Natural killer cell (primary cell): ENCODE measurements at regions not wholly inside any gene's neighbourhood (a gene's known extent, or its start where the extent isn't known, plus 50 kb on each side); places are given as distances from the start of the nearest gene placed in this dataset.

ENCODE experiments used
- ATAC-seq, 3 donors: fragments of 150-1000 bp in 2 of 3; fragments of 200-7000 bp in 1 of 3; cut with Tn5 transposase; 1 replicate in 1 of 3; 2 replicates in 2 of 3; pipeline ENCODE4 v1.10.0; 2021; ENCODE audit warnings: mild to moderate bottlenecking in 2 of 3, moderate library complexity in 2 of 3
- DNase-seq, 2 donors: peaks; one replicate each; pipeline versions ENCODE4 v3.0.0 to v3.0.0-alpha.2; 2013 to 2021; ENCODE audit warnings: mixed read lengths in 1 of 2
- H3K27ac ChIP-seq: one replicate; pipeline ENCODE4 v1.5.1; 2013; ENCODE audit warnings: mild to moderate bottlenecking, low read length
- H3K27me3 ChIP-seq: one replicate; pipeline ENCODE4 v1.6.1; 2013; ENCODE audit warnings: low read length; ENCODE audit not compliant: control insufficient read depth, insufficient read depth
- H3K36me3 ChIP-seq: one replicate; pipeline ENCODE4 v1.6.1; 2013; ENCODE audit warnings: low read length; ENCODE audit not compliant: control insufficient read depth, insufficient read depth
- H3K4me1 ChIP-seq: one replicate; pipeline ENCODE4 v1.6.1; 2013; ENCODE audit warnings: low read length; ENCODE audit not compliant: control insufficient read depth, insufficient read depth
- H3K4me3 ChIP-seq: one replicate; pipeline ENCODE4 v1.5.1; 2013; ENCODE audit warnings: low read length
- H3K9me3 ChIP-seq: one replicate; pipeline ENCODE4 v1.6.1; 2013; ENCODE audit warnings: low read length; ENCODE audit not compliant: control insufficient read depth, insufficient read depth
- H3K27ac Mint-ChIP-seq, 2 donors: one replicate each; pipeline ENCODE4 v1.8.0; 2022; ENCODE audit warnings: mild to moderate bottlenecking in 2 of 2, mixed read lengths in 2 of 2, moderate library complexity in 1 of 2
- H3K27me3 Mint-ChIP-seq, 2 donors: one replicate each; pipeline ENCODE4 v1.8.0; 2022; ENCODE audit warnings: low read depth in 2 of 2, mixed read lengths in 2 of 2
- H3K36me3 Mint-ChIP-seq: one replicate; pipeline ENCODE4 v1.8.0; 2022; ENCODE audit warnings: mixed read lengths
- H3K4me1 Mint-ChIP-seq, 2 donors: one replicate each; pipeline ENCODE4 v1.8.0; 2022; ENCODE audit warnings: mixed read lengths in 2 of 2
- H3K4me3 Mint-ChIP-seq: one replicate; pipeline ENCODE4 v1.8.0; 2022; ENCODE audit warnings: mild to moderate bottlenecking, moderate library complexity, mixed read lengths
- H3K9me3 Mint-ChIP-seq, 2 donors: one replicate each; pipeline ENCODE4 v1.8.0; 2022; ENCODE audit warnings: mixed read lengths in 2 of 2
- WGBS: methylation state at CpG from one replicate; pipeline ENCODE4 v1.1.7; 2013; ENCODE audit warnings: missing lambda C conversion rate; ENCODE audit not compliant: insufficient coverage; 5-methylcytosine and 5-hydroxymethylcytosine counted together
- intact Hi-C: fragments of 100-400 bp; cut with micrococcal nuclease; formaldehyde crosslinking; loops from one replicate; pipeline ENCODE4 v1.14.2; 2022
- TF ChIP-seq, protein P1 (sequence below): fragments of 200-600 bp; IDR thresholded peaks from one replicate; pipeline ENCODE4 v1.8.0; 2022; ENCODE audit warnings: antibody characterized with exemption

DNA sequence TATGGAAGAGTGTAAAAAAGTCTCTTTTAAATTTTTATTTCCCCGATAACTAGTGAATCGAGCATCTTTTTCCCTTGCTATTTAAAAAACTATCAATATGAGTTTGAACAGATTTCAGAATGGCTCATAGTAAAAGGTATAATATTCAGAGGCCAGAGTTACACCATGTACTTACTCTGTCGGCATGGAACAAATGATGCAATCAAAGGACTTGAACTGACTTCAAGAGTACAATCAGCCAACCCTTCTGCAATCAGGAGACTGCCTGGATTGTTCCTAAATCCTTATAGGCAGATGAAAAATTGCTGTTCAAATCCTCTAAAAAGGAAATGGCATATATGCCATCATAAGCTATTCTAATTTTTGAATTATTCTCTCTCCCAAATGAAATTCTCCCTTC, 273.3 kb downstream of the SH2D1A start:
- Histone ChIP-seq H3K4me1 (no peaks in the 10 kb centered on the region), H3K27me3 (no peaks in the 10 kb centered on the region), H3K27ac (no peak overlapping the region), H3K4me3 (no peak overlapping the region), H3K9me3 (no peaks in the 10 kb centered on the region), H3K36me3 (no peaks in the 10 kb centered on the region)
- Mint-ChIP-seq H3K27ac (no peak overlapping the region), H3K27me3 (no peaks in the 10 kb centered on the region), H3K36me3 (no peaks in the 10 kb centered on the region), H3K4me3 (no peak overlapping the region), H3K9me3 (no peaks in the 10 kb centered on the region), H3K4me1 (peaks cover 0 to 5% of the 10 kb centered on the region in 2 donors)
- DNase-seq (no peak), ATAC-seq (no peak)
- WGBS, result 67% methylated on average over 1 of the region's 3 CpGs
- TF ChIP-seq, protein P1, sequence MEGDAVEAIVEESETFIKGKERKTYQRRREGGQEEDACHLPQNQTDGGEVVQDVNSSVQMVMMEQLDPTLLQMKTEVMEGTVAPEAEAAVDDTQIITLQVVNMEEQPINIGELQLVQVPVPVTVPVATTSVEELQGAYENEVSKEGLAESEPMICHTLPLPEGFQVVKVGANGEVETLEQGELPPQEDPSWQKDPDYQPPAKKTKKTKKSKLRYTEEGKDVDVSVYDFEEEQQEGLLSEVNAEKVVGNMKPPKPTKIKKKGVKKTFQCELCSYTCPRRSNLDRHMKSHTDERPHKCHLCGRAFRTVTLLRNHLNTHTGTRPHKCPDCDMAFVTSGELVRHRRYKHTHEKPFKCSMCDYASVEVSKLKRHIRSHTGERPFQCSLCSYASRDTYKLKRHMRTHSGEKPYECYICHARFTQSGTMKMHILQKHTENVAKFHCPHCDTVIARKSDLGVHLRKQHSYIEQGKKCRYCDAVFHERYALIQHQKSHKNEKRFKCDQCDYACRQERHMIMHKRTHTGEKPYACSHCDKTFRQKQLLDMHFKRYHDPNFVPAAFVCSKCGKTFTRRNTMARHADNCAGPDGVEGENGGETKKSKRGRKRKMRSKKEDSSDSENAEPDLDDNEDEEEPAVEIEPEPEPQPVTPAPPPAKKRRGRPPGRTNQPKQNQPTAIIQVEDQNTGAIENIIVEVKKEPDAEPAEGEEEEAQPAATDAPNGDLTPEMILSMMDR, result no peak
- intact Hi-C loops, result no loop called here

DNA sequence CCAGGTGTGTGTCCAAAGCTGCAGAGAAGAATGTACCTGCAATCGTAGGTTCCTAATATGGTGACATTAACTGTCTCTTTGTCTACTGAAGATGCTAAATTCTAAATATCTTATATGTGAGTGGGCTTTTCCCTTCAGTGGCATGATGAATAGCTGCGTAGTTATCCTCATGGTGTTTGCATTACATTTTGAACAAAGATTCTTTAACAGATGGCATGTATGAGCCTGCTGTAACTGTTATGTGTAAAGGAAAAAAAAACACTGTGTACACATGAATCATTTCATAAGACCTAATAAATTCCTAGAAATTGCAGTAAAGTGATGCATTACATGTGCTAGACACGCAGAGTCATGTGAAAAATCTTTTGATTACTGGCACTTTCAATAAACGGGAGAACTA, 288.0 kb downstream of the SH2D1A start:
- no peaks in the 10 kb centered on the region for H3K4me1 Mint-ChIP-seq
- no peaks in the 10 kb centered on the region for H3K9me3 Mint-ChIP-seq
- no peaks in the 10 kb centered on the region for H3K36me3 ChIP-seq
- no peak overlapping the region for H3K4me3 ChIP-seq
- no peaks in the 10 kb centered on the region for H3K9me3 ChIP-seq
- no peaks in the 10 kb centered on the region for H3K27me3 ChIP-seq
- no peaks in the 10 kb centered on the region for H3K4me1 ChIP-seq
- intact Hi-C loops, result no loop called here
- ATAC-seq (no peak), DNase-seq (no peak)
- no peaks in the 10 kb centered on the region for H3K27me3 Mint-ChIP-seq
- no peak overlapping the region for H3K27ac Mint-ChIP-seq
- 92% methylated on average over 2 of the region's 4 CpGs for WGBS
- H3K4me3 Mint-ChIP-seq, result no peak overlapping the region
- no peak overlapping the region for H3K27ac ChIP-seq
- TF ChIP-seq, protein P1, result no peak
- no peaks in the 10 kb centered on the region for H3K36me3 Mint-ChIP-seq

DNA sequence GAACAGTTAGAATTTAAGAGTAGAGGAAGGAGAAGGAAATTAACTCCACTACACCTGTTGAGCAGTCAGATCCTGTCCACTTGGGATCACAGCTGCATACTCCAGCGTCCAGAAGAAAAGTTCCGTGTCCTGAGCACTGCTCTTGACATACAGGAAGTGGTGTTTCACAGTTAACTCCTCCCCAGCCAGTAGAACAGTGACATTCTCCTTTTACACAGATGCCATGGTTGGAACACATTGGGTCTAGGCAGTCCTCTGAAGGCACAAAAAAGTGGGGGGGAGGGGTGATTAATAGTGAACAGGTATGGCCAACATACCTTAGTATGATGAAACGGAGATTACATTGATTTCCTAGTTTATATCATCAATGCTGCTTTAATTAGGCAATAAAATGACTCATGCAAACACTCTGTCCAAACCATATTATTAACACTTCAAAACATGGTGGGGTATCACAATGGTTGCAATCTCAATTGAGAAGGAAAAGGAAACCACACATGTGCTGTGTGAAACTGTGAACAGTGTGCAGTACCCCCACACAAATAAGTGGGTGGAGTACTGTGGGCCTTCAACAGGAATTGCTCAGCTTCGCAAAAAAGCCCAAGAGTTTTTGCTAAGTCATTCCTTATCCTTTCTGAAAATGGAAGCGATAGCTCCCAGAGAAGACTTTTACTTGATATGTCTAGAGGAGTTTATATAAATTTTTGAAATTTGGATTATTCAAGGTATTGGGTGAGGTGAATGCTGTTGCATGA, 295.6 kb downstream of the SH2D1A start:
- no peaks in the 10 kb centered on the region for H3K27me3 Mint-ChIP-seq
- TF ChIP-seq, protein P1, result no peak
- intact Hi-C loops, result no loop called here
- H3K4me3 Mint-ChIP-seq, result peak overlapping the region; percentile 68
- H3K27ac ChIP-seq, result no peak overlapping the region
- H3K27ac Mint-ChIP-seq, result peak overlapping the region; percentile 14 to 66
- H3K4me3 ChIP-seq, result no peak overlapping the region
- no peaks in the 10 kb centered on the region for H3K36me3 ChIP-seq
- no peaks in the 10 kb centered on the region for H3K36me3 Mint-ChIP-seq
- WGBS, result 28% methylated on average over 3 of the region's 5 CpGs
- H3K9me3 ChIP-seq, result no peaks in the 10 kb centered on the region
- DNase-seq (peak; percentile 12 to 23), ATAC-seq (peak; percentile 95 to 99 (median 97))
- H3K27me3 ChIP-seq, result no peaks in the 10 kb centered on the region
- H3K4me1 Mint-ChIP-seq, result peaks cover 11 to 15% of the 10 kb centered on the region in 2 donors
- H3K4me1 ChIP-seq, result peaks cover 4% of the 10 kb centered on the region
- no peaks in the 10 kb centered on the region for H3K9me3 Mint-ChIP-seq

DNA sequence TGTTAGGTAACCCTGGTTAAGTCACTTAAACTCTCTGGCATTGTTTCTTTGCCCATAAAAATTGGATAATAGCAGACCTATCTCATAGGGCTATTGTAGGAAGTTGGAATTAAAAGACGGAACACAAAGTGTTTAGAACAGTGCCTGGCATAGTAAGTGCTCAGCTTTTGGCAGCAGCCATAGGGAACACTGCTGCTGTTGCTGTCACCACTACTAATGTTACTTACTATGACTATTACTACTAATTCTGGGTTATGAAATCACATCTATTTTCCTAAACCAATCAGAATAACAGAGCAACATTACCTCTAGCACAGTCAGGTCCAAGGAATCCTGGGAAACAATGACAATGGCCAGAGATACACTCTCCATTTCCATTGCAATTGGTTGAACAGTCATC, 300.0 kb downstream of the SH2D1A start:
- no peak for ATAC-seq
- Mint-ChIP-seq H3K27ac (no peak overlapping the region), H3K36me3 (no peaks in the 10 kb centered on the region), H3K4me1 (peaks cover 3 to 9% of the 10 kb centered on the region in 2 donors), H3K9me3 (no peaks in the 10 kb centered on the region), H3K27me3 (no peaks in the 10 kb centered on the region), H3K4me3 (no peak overlapping the region)
- Histone ChIP-seq H3K27me3 (no peaks in the 10 kb centered on the region), H3K27ac (no peak overlapping the region), H3K9me3 (no peaks in the 10 kb centered on the region), H3K4me3 (no peak overlapping the region), H3K4me1 (peaks cover 4% of the 10 kb centered on the region), H3K36me3 (no peaks in the 10 kb centered on the region)
- intact Hi-C loops, result no loop called here
- TF ChIP-seq, protein P1, result no peak
- no peak for DNase-seq
- 80% methylated on average over 1 of the region's 1 CpG for WGBS
